ENCODE measurements at regions not wholly inside any gene's neighbourhood (a gene's known extent, or its start where the extent isn't known, plus 50 kb on each side); places are given as distances from the start of the nearest gene placed in this dataset.

DNA sequence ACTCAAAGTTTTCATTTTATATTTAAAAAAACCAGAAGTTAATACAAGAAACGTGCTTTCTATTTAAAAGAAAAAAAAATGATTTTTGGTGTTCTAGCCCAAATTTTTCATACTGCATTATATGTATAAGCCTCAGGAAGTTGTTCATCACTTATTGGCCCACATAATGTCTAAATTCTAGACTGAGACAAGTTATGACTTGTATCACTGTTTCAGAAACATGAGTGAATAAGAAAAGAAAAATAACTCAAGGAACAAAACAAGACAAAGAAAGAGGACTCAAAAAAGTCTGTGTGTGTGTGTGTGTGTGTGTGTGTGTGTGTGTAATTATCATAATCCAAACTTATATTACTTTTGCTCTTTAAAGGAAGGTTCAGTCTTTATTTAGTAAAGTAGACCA, 929.8 kb downstream of the GALC start (continued):
- TF ChIP-seq HNF4G (IDR thresholded peaks at IDR 0.05; ENCODE audit: borderline replicate concordance, low read depth, low read length), result no peak
- TF ChIP-seq HNF4G (CRISPR knock-in tag; IDR thresholded peaks at IDR 0.05; ENCODE audit: borderline replicate concordance, low read depth), result no peak
- no peak for TF ChIP-seq ZNF280B (CRISPR knock-in tag; IDR thresholded peaks at IDR 0.05; ENCODE audit: borderline replicate concordance)
- no peak for TF ChIP-seq DMTF1 (CRISPR knock-in tag; IDR thresholded peaks at IDR 0.05)

DNA sequence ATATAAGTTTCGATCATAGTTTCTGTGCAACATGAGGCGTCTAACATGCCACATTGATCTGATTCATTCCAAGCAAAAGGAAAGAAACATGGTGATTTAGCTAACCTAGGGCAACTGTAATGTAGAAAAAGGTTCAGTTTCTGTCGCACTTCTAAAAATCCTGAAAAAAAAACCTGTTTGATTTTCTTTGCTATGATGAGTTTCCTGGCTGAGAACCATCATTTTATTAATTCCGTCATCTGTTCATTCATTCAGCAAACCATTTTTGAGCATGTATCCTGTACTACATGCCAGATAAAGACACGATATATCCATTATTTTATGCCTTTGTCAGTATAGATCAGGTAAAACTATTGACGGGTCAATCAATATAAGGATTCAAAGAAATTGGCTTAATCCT, 932.6 kb downstream of the GALC start:
- Histone ChIP-seq H3K27me3 (ENCODE audit: control insufficient read depth in 1 of 2, insufficient read depth in 2 of 2, low read length in 2 of 2) (no peaks in the 10 kb centered on the region), H3K9ac (ENCODE audit: insufficient read depth, low read depth, low read length) (no peak overlapping the region), H3K4me1 (ENCODE audit: insufficient read depth, low read length) (no peaks in the 10 kb centered on the region), H3K9me3 (ENCODE audit: low read length) (no peaks in the 10 kb centered on the region), H2AFZ (ENCODE audit: low read length) (no peak overlapping the region), H3K4me3 (replicated peaks in 1 of 3; ENCODE audit: insufficient read depth in 1 of 3, low read depth in 2 of 3, low read length in 3 of 3) (no peak overlapping the region), H4K20me1 (ENCODE audit: insufficient read depth, low read length) (no peaks in the 10 kb centered on the region), H3K27ac (ENCODE audit: extremely low read length, insufficient read depth, low read length) (no peak overlapping the region), H3K4me2 (ENCODE audit: low read depth, low read length) (no peak overlapping the region), H3K79me2 (ENCODE audit: insufficient read depth, low read length) (no peaks in the 10 kb centered on the region), H3K36me3 (replicated peaks in 1 of 2; ENCODE audit: control insufficient read depth in 1 of 2, insufficient read depth in 2 of 2, low read length in 2 of 2) (no peaks in the 10 kb centered on the region)
- FAIRE-seq, result no peak
- no peak for DNase-seq (ENCODE audit: low spot score)
- intact Hi-C loops (cut with micrococcal nuclease; ENCODE audit: unreplicated experiment) (no loop called here), in situ Hi-C loops (cut with HindIII; ENCODE audit: extremely low pct_ligation_motif_present, low pct_unique_long_range_greater_than_20kb) (no loop called here)
- TF ChIP-seq HNRNPL (IDR thresholded peaks at IDR 0.05; ENCODE audit: low read depth, low read length) (no peak), SP5 (CRISPR knock-in tag; IDR thresholded peaks at IDR 0.05; ENCODE audit: borderline replicate concordance, low read depth) (no peak), XBP1 (CRISPR knock-in tag; IDR thresholded peaks at IDR 0.05) (no peak), NAIF1 (CRISPR knock-in tag; IDR thresholded peaks at IDR 0.05; ENCODE audit: borderline replicate concordance) (no peak), ZNF17 (CRISPR knock-in tag; IDR thresholded peaks at IDR 0.05) (no peak), ZNF704 (CRISPR knock-in tag; IDR thresholded peaks at IDR 0.05; ENCODE audit: borderline replicate concordance) (no peak), TOPORS (CRISPR knock-in tag; IDR thresholded peaks at IDR 0.05) (no peak), ARNT (IDR thresholded peaks at IDR 0.05) (no peak), KLF11 (CRISPR knock-in tag; IDR thresholded peaks at IDR 0.05) (no peak), RNF2 (conservative IDR thresholded peaks at IDR 0.05; ENCODE audit: low read depth) (no peak), MTA1 (CRISPR knock-in tag; IDR thresholded peaks at IDR 0.05; ENCODE audit: borderline replicate concordance) (no peak), ZNF7 (CRISPR knock-in tag; IDR thresholded peaks at IDR 0.05) (no peak), REPIN1 (CRISPR knock-in tag; IDR thresholded peaks at IDR 0.05; ENCODE audit: borderline replicate concordance, low read depth) (no peak), PAWR (CRISPR knock-in tag; IDR thresholded peaks at IDR 0.05; ENCODE audit: borderline replicate concordance) (no peak)
- TF ChIP-seq, protein P1, sequence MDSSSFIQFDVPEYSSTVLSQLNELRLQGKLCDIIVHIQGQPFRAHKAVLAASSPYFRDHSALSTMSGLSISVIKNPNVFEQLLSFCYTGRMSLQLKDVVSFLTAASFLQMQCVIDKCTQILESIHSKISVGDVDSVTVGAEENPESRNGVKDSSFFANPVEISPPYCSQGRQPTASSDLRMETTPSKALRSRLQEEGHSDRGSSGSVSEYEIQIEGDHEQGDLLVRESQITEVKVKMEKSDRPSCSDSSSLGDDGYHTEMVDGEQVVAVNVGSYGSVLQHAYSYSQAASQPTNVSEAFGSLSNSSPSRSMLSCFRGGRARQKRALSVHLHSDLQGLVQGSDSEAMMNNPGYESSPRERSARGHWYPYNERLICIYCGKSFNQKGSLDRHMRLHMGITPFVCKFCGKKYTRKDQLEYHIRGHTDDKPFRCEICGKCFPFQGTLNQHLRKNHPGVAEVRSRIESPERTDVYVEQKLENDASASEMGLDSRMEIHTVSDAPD (CRISPR knock-in tag; IDR thresholded peaks at IDR 0.05), result no peak
- WGBS (ENCODE audit: low lambda C conversion rate), result 23% methylated on average over 6 of the region's 6 CpGs
- ATAC-seq, result no peak
- POLR2A ChIA-PET, result no interaction called here
- no TSS peak for BruUV-seq (replicated peaks)
- CTCF ChIA-PET (ENCODE audit: low intra/inter-chr PET ratio, low total read pairs), result no interaction called here
